Activated T-cell treated with anti-CD3 and anti-CD28 coated beads for 24 hours (primary cell): ENCODE measurements at regions not wholly inside any gene's neighbourhood (a gene's known extent, or its start where the extent isn't known, plus 50 kb on each side); places are given as distances from the start of the nearest gene placed in this dataset.
"Not testable (repeated sequence)": the region's sequence is repeated elsewhere in the genome, so short reads cannot be mapped to it uniquely, and the experiment has no call there.

ENCODE experiments used
- DNase-seq: peaks from one replicate; pipeline ENCODE4 v3.0.0-alpha.2; 2020; ENCODE audit warnings: low read depth

DNA sequence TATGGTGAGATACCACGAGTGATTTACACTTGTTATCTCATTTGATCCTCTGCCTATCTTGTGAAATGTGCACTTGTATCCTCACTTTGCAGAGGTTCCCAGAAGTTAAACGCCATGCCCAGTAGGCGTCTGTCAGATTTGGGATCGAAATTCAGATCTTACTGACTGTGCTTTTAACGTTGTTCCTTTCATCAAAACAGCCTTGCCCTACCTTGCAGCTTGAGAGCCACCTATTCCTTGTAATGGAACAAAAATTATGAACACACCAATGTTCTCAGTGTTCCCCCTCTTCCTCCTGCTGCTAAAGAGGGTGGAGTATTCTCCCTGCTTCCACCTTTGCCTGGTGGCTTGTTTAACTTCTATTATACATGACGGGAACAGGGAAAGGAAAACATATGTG, 257.0 kb downstream of the MSX2 start:
- no peak for DNase-seq

DNA sequence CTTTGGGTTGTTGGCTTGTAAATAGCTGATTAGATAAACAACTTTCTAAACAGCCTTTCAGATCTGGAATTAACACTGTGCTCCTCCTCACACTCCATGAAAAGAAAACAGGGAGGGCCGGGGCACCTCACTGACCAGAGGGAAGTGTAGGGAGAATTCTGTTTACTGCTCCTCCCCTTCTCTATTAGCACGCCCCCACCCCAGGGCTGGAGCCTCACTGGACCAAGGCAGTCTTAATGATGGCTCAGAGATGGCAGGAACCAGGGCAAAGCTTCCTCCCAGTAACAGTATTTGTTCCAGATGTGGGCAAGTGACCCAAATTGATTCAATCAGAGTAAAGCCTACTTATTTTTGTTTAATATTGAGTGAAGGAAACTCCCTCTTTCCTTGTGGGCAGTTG, 256.6 kb downstream of the MSX2 start:
- no peak for DNase-seq

DNA sequence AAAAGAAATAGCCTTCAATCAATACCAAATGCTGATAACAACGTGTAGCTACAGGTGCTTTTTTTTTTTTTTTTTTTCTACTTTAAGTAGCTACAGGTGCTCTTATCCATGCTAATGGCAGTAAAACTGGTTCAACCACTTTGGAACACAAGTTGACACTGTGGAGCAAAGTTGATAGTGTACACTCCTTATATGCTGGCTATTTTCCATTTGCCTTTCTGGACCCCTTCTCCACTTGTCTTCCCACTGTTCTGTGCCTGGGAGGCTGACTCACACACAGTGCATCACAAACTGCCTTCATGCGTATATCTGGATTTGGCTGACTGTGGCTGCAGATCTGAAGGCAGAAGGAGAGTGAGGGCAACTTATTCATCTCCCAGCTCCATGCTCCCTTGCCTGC, 247.9 kb downstream of the MSX2 start:
- no peak for DNase-seq

DNA sequence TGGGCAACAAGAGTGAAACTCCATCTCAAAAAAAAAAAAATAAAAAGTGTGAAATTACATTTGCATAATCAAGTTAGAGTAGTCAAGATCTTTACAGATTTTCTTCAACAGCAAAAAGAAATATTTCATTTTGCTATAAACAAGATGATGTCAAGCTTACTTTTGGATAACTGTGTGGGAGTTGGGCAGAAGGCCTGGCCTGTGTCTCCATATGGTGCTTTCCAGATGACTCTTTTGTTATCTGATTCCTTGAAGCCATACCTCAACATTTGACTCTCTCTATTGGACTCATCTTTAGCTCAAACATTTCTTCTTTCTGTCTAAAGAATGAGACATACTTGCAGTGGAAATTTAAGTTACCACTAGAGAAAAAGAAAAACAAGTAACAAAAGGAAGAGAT, 246.8 kb downstream of the MSX2 start:
- no peak for DNase-seq

DNA sequence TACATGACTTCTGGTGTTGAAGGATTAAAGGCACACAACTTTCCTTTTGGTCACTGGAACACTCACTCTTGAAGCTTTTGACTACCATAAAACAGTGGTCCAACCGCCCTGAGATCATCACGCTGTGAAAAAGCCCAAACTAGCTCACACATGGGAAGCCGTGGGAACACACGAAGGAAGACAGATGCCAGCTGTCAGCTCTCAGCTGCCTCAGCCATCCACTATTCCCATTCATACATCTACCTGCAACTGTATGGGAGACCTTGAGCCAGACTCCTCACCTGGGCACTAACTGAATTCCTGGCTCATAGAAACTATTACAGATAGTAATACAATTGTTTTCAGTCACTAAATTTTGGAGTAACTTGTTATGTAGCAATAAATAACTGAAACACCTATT, 246.1 kb downstream of the MSX2 start:
- DNase-seq: no peak

DNA sequence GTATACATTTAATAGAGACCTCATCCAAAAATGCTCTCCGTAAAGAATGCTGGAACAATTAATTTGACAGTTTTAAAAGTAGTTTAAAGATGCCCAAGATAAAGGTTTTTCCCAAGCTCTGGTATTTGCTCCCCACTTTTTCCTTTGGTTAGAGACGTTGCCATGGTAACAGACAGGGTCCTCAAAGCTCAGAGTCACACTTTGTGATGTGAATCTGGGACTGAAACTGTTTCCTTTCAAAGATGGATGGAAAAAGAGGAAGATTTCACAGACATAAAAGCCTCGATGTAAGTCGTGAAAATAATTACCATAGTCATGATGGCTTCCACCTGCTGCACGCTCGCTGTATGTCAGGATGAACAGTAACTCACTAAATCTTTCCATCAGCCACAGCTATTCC, 229.5 kb downstream of the MSX2 start:
- no peak for DNase-seq

DNA sequence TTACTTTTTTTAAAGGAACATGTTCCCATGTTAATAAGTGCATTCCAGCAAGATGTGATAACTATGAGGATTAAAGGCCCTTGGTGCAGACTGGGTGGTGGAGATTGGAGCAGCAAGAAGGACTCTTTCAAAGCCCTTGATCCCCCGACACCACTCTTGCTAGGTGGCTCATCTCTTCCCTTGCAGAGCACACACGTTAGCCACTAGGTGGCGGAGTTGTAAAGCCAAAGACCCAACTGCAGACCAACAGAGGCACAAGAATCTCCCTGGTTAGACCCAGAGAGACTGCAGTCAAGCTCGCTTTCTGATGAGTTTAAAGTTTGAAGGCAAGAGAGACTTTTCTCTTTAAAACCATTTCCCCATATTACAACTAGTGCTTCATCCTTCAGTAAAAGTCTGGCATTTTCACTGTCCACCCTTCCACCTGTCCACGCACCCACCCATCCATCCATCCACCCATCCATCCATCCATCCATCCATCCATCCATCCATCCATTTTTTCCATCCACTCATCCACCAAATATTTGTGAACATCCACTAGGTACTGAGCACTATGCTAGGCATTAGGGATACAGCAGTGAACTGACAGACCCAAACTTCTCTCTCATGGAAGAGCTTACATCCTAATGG, 226.9 kb downstream of the MSX2 start:
- DNase-seq: peak; percentile 39

DNA sequence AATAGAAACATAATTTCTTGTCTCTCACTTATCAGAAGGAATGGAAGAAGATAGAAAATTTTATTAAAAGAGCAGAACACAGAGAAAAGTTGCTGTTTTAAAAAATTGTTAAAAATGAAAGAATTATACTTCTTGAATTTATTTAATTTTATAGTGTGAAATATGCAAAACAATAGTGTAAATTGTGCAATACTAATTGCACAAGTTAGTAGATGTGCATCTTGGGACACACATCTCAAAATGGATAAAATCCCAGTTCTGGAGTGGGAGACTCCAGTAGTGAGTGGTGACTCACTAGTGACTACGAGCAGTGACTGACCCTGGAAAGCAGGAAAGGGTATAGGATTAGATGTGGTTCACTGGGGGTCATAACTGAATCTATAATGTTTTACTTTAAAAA, 223.2 kb downstream of the MSX2 start:
- no peak for DNase-seq

DNA sequence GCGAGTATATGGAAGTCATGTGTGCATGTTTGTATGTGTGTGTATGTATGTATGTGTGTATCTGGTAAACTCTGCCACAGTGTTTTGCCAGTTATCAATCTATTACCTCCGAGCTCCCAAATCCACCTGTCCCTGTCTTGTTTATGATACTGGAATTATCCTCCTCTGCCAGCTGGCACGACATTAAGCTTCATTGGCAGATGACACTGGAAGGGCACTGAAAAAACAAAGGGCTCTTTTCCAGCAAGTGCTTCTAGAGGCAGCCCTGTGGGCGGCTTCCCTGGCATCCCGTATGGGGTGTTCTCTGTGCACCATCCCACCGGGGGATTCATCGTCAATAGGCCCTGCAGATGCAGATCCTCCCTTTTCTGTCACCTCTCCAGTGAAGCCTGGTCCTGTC, 221.5 kb downstream of the MSX2 start:
- DNase-seq: no peak

DNA sequence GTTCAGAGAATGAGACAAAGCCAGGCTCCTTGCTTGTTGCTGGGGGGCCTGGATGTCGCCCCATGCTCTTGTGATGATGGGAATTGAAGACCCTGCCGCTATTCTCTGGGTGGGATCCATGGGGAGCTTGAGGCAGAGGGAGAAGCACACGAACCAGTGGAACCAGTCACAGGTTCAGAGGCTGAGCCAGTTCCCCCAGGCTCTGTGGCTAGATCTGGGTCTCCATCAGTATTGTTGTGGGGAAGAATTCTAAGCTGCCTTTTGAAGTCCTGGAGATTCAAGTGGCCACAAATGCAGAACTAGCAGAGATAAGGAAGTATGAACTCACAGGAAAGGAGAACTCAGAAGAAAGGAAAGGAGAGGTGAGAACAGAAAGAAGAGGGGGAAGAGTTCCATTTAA, 219.4 kb downstream of the MSX2 start:
- no peak for DNase-seq

DNA sequence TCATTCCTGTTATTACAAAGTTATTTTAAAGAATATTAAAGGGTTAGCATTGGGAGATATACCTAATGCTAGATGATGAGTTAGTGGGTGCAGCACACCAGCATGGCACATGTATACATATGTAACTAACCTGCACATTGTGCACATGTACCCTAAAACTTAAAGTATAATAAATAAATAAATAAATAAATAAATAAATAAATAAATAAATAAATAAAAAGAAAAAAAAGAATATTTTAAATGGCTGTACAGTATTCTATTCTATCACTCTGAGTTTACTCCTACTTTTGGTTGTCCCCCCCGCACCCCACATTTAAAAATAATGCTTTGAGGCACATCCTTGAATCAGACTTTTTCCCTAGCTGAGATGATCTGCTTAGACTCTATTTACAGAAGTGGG, 218.6 kb downstream of the MSX2 start:
- not testable (repeated sequence) for DNase-seq

DNA sequence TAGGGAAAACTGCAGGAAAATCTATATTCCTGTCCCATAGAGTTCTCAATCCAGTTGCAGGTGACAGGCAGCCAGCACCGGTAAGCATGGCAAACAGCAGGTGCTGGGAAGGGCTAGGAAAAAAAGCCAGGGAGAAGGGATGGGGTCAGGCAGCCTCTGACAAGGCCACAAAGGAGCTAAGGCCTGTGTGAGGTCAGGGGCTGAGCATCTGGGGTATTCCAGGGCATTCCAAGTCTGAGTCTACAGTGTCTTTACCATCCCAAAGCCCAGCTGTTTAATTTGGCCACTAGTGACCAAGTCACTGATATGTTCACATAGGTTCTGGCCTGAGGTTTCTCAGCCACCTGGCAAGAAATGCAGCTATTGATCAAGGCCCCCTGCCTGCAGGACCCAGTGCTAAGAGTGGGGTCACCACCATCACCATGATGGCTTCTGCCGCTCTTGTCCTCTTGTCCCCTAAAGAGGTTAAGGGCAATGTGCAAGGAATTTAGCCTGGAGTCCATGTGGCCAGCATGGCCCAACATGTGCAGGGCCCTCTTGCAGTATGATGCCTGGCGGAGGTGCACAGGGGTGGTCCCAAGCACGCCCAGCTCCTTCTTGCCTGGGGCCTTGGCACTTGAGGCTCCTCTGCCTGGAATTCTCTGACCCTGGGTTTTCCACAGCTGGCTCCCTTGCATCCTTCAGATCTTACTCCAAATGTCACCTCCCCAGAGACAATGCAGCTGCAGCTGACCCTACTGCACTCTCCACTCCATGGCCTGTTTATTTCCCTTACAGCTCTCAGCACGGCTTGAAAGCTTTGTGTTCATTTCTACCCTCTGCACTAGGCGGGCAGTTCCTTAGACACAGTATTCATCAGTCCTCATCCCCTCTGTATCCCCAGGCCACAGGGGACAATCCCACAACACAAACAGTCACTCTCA, 213.1 kb downstream of the MSX2 start:
- no peak for DNase-seq

DNA sequence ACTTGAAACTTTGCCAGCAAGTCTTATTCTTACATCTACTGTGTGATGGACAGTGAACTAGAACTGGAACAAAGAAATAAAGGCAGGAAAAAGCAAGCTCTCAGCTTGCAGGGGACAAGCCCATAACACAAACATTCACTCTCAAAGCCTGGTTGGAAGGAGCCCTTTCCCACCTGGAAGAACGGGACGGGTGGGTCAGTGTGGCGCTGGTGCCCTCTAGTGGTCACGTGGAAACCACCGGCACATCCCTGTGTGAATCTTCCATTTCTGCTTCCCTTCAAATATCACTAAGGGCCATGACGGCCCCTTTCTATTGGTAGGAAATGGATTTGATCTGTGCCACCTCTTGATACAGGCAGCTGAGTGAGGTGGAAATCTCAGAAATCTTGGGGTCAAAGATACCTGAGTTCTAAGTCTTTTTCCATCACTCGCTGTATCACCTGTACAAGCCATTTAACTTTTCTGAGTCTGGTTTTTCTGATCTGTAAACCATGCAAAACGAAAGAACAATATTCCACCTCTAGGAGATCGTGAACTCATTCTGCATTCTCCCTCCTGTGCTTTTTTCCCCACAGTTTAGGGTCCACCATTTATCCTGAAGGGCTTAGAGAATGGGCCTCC, 211.6 kb downstream of the MSX2 start:
- DNase-seq: peak; percentile 20

DNA sequence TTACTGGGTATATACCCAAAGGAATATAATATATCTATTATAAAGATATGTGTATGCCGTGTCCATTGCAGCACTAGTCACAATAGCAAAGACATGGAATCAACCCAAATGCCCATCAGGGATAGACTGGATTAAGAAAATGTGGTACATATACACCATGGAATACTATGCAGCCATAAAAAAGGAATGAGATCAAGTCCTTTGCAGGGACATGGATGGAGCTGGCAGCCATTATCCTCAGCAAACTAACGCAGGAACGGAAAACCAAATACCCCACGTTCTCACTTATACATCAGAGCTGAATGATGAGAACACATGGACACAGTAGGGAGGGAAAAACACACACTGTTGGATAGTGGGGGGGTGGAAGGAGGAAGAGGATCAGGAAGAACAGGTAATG, 206.7 kb downstream of the MSX2 start:
- DNase-seq: not testable (repeated sequence)

DNA sequence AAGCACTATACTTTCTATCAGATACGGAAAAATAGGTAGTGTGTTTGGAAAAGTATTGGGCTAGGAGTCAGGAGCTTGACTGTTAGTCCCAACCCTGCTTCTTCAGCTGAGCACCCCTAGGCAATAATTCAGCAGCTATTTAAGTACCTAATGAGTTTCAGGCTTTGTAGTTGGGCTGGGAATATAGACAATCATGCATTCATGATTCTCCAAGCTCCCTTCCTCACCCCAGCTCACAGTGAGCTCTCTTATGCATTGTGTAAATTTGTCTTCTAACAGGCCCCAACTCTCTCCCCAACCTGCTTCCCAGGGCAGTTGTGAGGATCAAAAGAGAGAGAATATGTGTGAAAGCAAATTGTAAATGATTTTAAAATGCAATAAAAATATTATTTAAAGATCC, 201.2 kb downstream of the MSX2 start:
- no peak for DNase-seq

DNA sequence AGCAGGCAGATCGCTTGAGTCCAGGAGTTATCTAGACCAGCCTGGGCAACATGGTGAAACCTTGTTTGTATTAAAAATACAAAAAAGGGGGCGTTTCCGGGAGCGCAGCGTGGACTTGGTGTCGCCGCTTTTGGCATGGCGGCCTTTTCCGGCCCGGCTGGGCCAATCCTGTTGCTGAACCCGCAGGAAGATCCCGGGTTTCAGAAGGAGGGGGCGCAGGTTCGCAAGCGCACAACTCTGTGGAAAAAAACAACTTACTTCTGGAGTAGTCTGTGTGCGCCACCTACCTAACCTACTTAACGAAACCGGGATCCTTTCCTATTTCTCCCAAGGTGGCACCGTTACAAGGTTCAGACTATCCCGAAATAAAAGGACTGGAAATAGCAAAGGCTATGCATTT, 198.6 kb downstream of the MSX2 start:
- no peak for DNase-seq

DNA sequence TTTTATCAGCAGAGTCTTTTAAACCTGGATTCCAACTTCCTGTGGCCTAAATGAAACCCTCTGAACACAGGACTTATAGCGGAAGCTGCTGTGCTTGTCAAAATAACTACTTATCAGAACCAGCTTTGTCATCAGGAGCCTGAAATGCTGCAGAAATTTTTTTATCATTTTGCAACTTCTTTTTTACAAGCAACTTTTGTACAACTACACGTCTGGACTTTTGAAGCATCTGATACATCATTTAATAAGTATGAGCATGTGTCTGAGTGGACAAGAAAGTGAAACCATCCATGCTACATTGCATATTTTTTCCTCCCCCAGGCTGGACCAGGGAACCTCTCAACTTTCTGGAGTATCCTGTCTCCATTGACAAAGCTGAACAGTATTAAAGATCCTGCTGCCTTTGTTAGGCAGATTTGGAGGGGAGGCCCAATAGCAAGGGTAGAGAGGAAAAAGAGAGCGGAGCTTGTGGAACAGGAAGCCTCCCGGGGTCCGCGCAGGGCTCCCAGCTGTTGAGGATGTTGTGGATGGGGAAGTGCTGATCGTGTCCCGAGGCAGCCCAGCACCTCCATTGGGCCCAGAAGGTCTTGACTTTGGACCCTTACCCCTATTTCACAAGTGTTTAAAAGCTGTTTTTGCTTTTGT, 196.6 kb downstream of the MSX2 start:
- DNase-seq: no peak

DNA sequence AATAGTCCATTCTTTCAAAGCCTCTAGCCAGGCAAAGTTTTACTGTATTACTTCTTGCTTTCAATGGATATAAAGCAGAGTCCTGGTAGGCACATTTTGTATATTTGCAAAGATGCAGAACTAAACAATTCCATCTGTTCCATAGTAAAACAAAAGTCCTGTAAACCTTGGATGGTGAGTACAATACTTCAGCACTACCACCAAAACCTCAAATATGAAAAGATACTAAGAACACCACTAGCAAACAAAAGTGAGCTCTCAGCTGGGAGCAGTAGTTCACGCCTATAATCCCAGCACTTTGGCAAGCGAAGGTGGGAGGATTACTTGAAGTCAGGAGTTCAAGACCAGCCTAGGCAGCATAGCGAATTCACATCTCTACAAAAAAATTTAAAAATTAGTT, 195.0 kb downstream of the MSX2 start:
- no peak for DNase-seq

DNA sequence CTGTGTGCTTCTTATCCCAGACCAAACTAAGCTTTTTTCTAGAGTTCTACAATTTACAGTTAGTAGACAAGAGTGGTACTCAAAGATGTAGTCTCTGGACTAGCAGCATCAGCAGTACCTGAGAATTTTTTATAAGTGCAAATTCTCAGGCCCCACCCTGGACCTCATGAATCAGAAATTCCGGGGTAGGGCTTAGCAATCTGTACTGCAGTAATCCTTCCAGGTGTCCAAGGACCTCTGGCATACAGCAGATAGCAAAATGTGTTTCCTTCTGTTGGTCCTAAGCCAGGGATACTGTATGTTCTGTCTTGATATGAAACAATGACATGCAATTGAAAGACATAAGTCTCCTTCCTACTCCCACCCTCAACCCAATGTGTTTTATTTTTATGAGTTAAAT, 194.3 kb downstream of the MSX2 start:
- no peak for DNase-seq

DNA sequence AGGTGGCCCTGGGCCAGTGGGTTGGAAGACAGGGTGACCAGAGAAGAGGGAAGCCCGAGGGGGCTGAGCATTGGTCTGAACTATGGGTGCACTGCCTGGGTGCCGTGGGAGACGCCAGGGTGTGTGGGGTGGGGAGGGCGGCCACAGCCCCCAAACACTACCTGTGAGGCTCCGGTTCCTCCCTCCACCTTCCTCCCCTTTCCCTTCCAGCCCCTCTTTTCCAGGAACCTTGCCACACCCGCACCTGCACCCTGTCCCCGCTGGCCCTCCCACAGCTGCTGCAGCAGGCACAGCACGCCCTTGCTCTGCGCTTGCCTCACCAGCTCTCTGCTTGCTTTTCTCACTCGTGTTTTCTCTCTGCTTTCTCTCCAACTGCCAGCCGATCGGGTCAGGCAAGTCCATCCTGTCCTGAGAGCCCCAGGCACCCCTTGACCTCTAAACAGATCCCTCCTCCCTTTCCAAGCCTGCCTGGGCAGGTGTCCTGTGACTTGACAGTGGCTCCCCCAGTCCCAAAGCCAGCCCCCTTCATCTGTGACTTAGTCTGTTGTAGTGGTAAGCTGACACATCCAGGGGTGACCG, 193.7 kb downstream of the MSX2 start:
- DNase-seq: no peak

DNA sequence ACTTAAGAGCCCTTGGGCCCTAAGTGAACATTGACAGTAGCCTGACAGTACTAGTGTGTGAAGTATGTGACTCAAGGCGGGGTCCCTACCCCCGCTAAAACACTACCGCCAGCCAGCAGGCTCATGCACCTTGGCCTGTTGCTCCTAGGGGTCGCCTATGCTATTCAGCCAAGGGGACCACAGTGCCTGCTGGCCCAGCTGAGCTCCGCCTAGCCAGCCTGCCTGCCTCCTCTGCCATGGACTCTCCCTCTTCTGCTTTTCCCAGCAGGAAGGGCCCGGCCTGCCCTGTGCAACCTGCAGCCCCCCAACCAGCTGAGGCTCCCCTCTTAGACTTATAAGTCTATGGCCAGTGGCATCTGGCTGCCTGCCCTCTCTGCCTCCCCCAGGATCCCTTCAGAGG, 193.1 kb downstream of the MSX2 start:
- not testable (repeated sequence) for DNase-seq

DNA sequence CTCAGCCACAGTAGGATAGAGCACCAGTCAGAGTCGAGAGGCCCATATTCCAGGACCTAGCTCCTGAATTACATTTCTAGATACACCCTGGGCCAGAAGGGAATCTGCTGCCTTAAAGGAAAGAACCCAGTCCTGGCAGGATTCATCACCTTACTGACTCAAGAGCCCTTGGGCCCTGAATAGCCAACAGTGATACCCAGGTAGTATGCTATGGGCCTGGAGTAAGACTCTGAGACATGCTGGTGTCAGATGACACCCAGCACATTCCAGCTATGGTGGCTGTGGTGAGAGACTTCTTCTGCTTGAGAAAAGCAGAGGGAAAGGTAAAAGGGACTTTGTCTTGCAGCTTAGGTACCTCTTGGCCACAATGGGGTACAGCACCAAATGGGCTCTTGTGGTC, 192.5 kb downstream of the MSX2 start:
- not testable (repeated sequence) for DNase-seq
